IPS-15b (cell line): ENCODE measurements at regions not wholly inside any gene's neighbourhood (a gene's known extent, or its start where the extent isn't known, plus 50 kb on each side); places are given as distances from the start of the nearest gene placed in this dataset.

ENCODE experiments used
- H3K27me3 ChIP-seq: one replicate; pipeline ENCODE4 v1.6.1; 2013; ENCODE audit warnings: low read length; ENCODE audit not compliant: control insufficient read depth, insufficient read depth
- H3K36me3 ChIP-seq: one replicate; pipeline ENCODE4 v1.6.1; 2013; ENCODE audit warnings: low read length; ENCODE audit not compliant: control insufficient read depth, insufficient read depth
- H3K4me1 ChIP-seq: one replicate; pipeline ENCODE4 v1.6.1; 2013; ENCODE audit warnings: mild to moderate bottlenecking, low read length; ENCODE audit not compliant: control insufficient read depth, insufficient read depth
- H3K4me3 ChIP-seq: one replicate; pipeline ENCODE4 v1.5.1; 2013; ENCODE audit warnings: low read depth, low read length
- H3K9ac ChIP-seq: one replicate; pipeline ENCODE4 v1.6.1; 2013; ENCODE audit warnings: low read depth, mild to moderate bottlenecking, low read length
- H3K9me3 ChIP-seq: one replicate; pipeline ENCODE4 v1.6.1; 2013; ENCODE audit warnings: mild to moderate bottlenecking, low read length; ENCODE audit not compliant: control insufficient read depth, insufficient read depth

DNA sequence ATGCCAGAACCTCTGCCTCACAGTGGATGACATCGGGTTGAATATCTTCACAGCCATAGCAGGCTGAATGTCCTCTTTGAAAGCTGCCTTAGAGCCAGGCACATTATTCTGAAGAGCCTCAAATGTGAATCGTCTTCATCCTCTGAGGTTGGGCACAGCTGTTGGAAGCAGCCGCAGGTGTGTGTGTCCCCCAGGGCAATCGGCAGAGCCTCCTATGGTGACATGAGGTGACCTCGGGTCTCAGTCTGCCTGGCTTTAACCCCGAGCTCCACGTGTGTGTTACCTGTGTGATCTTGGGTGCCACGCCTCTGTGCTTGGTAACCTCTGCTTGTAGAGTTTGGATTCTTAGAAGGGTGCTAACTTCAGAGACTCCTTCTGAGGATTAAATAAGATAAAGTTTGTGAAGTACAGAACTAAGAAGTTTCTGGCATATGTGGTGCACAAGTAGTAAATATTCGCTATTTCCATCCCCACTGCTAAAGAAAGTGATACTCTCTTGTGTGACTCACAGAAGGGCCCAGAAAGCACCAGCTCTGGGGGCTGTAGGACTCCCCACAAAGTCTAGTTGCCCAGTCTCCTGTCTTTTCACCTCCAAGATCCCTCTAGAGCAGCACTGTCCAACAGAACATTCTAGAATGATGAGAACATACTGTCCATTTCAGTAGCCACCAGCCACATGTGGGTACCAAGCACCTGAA lies 500.9 kb downstream of the NPHP4 start:
- Histone ChIP-seq H3K4me3 (no peak overlapping the region), H3K9me3 (no peaks in the 10 kb centered on the region), H3K4me1 (no peaks in the 10 kb centered on the region), H3K27me3 (no peaks in the 10 kb centered on the region), H3K36me3 (no peaks in the 10 kb centered on the region), H3K9ac (no peak overlapping the region)

DNA sequence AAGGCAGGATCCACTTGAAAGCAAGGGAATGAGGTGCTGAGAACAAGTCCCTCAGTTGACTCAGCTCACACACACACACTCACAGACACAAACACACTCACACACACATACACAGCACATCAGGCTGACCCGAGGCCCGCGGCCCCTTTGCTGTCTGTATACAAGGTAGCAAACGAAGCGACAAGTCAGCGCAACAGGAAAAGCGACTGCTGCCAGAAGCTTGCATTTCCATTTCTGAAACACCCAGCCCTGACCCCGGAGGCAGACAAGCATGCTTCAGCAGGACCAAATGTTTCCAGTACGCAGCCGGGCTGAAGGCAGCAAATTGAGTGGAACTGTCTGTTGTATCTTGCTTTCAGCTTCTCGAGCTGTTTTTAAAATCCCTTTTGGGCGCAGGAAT lies 501.6 kb downstream of the NPHP4 start:
- Histone ChIP-seq H3K4me3 (no peak overlapping the region), H3K27me3 (no peaks in the 10 kb centered on the region), H3K4me1 (no peaks in the 10 kb centered on the region), H3K9ac (no peak overlapping the region), H3K36me3 (no peaks in the 10 kb centered on the region), H3K9me3 (no peaks in the 10 kb centered on the region)

DNA sequence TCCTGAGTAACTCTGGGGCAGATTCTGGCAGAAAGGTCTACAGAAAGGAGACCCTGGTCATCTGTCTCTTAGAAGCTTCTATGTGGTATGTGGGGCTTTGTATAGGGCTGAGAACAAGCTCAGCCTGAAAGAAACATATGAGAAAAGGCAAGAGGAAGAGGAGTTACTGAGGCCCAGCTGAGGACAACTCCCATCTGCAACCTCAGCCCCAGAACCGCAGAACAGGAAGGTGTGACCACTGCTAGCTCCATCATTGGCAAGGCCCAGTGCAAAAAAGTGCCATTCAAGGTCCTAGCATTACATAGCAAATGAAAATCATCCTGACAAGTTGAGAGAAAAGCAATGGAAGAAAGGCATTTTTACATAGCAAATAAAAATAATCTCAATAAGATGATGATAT lies 503.8 kb downstream of the NPHP4 start:
- Histone ChIP-seq H3K9me3 (no peaks in the 10 kb centered on the region), H3K36me3 (no peaks in the 10 kb centered on the region), H3K27me3 (no peaks in the 10 kb centered on the region), H3K4me3 (no peak overlapping the region), H3K9ac (no peak overlapping the region), H3K4me1 (no peaks in the 10 kb centered on the region)

DNA sequence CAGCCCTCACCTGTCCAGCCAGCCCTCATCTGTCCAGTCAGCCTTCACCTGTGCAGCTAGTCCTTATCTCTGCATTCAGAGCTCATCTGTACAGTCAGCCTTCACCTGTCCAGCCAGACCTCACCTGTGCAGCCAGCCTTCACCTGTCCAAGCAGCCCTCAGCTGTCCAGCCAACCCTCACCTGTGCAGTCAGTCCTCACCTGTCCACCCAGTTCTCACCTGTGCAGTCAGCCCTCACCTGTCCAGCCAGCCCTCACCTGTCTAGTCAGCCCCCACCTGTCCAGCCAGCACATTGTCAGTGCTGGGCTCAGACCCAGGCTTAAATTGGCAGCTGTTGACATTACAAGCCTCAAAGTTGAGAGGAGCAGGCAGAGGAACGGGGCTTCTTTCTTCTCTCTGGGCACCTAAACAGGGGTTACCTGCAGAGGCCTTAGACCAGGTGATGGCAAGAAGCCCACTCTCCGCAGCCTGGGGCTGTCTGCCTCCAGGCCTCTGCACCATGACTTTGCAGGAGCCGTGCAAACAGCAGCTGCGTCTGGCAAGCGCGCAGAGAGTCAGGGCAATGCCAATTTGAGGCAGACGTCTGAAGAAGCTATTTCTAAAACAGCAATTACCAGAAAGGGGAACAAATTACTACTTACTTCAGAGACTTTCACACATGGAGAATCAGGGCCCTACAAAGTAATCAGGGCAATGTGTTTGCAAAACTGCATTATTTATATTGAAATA lies 506.1 kb downstream of the NPHP4 start:
- Histone ChIP-seq H3K4me3 (no peak overlapping the region), H3K9ac (no peak overlapping the region), H3K36me3 (no peaks in the 10 kb centered on the region), H3K4me1 (no peaks in the 10 kb centered on the region), H3K9me3 (no peaks in the 10 kb centered on the region), H3K27me3 (peaks cover 2% of the 10 kb centered on the region)

DNA sequence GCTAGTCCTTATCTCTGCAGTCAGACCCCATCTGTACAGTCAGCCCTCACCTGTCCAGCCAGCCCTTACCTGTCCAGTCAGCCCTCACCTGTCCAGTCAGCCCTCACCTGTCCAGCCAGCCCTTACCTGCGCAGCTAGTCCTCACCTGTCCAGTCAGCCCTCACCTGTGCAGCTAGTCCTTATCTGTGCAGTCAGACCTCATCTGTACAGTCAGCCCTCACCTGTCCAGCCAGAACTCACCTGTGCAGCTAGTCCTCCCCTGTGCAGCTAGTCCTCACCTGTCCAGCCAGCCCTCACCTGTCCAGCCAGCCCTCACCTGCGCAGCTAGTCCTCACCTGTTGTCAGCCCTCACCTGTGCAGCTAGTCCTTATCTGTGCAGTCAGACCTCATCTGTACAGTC lies 506.8 kb downstream of the NPHP4 start:
- H3K9me3 ChIP-seq: no peaks in the 10 kb centered on the region
- no peaks in the 10 kb centered on the region for H3K4me1 ChIP-seq
- H3K4me3 ChIP-seq: no peak overlapping the region
- no peaks in the 10 kb centered on the region for H3K36me3 ChIP-seq
- H3K27me3 ChIP-seq: peaks cover 2% of the 10 kb centered on the region
- no peak overlapping the region for H3K9ac ChIP-seq

DNA sequence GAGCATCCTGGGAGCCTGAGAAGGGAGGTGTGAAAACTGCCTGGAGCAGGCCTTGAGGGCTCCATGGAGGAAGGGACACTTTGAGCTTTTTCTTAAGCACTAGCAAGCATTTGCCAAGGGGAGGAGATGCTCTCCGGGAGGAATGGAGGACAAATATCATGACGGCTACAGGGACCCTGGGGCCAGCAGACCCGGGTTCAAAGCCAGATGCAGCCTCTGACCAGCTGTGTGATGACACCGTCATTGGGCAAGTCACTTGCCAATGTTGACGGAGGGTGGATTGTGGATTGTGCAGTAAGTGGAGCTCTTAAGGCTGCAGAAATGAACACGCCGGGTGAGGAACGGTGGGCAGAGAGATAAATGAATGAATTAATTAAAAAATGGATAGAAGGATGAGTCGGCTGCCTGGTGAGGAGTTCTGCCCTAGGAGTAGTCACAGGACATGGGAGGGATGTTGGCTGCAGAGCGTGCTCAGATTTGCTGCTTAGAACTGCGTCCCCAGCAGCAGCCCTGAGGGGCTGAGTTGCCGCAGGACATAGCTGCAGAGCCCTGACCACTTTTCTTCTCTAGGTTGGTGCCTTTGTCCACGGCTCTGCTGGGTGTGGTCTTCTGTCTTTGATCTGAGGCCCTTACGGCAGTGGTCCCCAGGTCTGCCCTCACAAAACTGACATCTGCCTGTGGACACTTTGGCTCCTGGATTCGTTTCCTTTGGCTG lies 507.6 kb downstream of the NPHP4 start:
- H3K9me3 ChIP-seq: no peaks in the 10 kb centered on the region
- H3K4me3 ChIP-seq: no peak overlapping the region
- no peaks in the 10 kb centered on the region for H3K36me3 ChIP-seq
- no peaks in the 10 kb centered on the region for H3K4me1 ChIP-seq
- peaks cover 2% of the 10 kb centered on the region for H3K27me3 ChIP-seq
- H3K9ac ChIP-seq: no peak overlapping the region

DNA sequence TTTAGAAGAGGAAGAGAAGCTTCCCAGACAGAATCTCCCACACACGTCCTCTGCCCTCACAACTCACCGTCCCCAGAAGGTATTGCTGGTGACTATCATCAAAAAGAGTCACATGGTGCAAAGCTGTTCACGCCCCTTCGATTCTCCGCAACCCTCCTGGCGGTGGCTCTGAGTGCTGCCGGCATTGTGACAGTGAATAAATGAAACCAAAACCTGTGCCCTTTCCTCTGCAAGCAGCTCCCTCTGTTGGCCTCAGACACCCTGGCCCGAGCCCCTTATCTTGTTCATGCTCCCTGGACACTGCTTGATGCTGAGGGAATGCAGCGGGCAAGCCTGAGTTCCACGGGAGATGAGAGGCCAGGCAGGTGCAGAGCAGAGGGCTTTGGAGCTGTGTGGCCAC lies 510.3 kb downstream of the NPHP4 start:
- Histone ChIP-seq H3K4me3 (no peak overlapping the region), H3K36me3 (no peaks in the 10 kb centered on the region), H3K4me1 (no peaks in the 10 kb centered on the region), H3K27me3 (peaks cover 2% of the 10 kb centered on the region), H3K9me3 (no peaks in the 10 kb centered on the region), H3K9ac (no peak overlapping the region)

DNA sequence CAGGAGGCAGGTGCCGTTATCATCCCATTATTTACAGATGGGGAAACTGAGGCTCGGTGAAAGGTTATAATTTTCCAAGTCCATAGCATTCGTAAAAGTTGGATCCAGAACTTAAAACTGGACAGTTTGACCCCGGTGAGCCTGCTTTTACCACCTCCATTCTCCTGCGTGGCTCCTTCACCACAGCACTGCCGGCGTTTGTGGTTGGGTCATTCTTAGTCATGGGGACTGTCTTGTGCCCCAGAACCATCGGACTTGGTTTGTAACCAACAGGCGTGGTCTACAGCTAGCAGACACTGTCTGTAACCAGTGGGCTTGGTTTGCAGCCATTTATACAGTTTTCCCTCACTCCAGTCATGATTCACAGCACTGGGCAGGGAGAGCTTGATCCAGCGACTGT lies 511.3 kb downstream of the NPHP4 start:
- Histone ChIP-seq H3K9ac (no peak overlapping the region), H3K9me3 (no peaks in the 10 kb centered on the region), H3K27me3 (peaks cover 2% of the 10 kb centered on the region)

DNA sequence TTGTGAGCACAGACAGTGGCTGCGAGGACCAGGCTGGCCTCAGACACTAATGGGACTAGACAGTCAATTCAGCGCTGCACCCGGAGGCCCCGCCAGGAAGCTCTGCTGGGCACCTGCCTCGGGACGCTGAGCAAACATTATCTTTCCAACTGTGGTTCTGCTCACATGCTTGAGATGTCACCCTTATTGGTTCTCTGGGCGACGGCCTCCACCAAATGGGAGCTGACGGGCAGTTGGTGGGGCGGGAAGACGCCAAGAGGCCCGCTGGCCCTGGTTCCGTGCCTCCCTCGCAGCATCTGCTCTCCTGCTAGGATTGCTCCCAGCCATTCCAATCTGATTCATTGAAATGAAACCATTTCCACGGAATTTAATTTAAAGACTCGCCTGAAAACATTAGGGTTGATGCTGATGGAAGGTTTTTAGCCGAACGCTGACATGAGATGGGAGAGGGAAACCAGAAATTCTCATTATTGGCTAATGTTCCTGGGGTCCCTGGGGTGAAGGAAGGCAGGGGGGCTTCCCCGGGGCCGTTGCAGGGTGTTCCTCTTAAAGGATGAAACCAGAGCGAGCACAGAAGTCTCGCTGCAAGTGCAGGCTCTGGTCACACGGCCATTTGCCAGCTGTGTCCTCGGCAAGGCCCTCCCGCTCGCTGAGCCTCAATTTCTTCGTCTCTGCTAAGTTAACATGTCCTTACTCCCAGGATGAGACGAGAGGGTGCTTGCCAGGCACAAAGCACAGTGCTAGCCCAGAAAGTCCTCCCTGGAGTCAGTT lies 512.2 kb downstream of the NPHP4 start:
- Histone ChIP-seq H3K4me3 (no peak overlapping the region), H3K9ac (no peak overlapping the region), H3K27me3 (peaks cover 2% of the 10 kb centered on the region), H3K36me3 (no peaks in the 10 kb centered on the region), H3K9me3 (no peaks in the 10 kb centered on the region), H3K4me1 (no peaks in the 10 kb centered on the region)

More for the DNA sequence above, 511.3 kb downstream of the NPHP4 start:
- Histone ChIP-seq H3K4me3 (no peak overlapping the region), H3K36me3 (no peaks in the 10 kb centered on the region), H3K4me1 (no peaks in the 10 kb centered on the region)

DNA sequence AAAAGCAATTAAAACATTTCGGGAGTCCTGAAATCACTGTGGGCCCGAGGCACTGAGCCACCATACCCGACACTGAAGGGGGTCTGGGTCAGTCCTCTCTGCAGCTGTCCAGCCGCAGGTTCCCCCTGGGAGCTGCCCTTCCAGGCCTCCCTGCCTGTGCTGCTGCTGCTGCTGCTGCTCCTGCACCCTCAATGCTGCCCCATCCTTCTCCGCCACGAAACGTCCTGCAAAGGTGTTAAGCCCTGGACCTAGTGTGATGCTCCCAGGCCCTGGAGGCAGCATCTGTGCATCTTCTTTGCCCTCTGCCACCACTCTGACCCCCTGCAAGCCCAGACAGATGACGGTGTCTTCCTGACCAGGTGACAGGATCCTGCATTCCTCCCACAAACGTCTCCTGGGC lies 513.3 kb downstream of the NPHP4 start:
- Histone ChIP-seq H3K9me3 (no peaks in the 10 kb centered on the region), H3K27me3 (peaks cover 2% of the 10 kb centered on the region), H3K9ac (no peak overlapping the region), H3K4me3 (no peak overlapping the region), H3K4me1 (no peaks in the 10 kb centered on the region), H3K36me3 (no peaks in the 10 kb centered on the region)

DNA sequence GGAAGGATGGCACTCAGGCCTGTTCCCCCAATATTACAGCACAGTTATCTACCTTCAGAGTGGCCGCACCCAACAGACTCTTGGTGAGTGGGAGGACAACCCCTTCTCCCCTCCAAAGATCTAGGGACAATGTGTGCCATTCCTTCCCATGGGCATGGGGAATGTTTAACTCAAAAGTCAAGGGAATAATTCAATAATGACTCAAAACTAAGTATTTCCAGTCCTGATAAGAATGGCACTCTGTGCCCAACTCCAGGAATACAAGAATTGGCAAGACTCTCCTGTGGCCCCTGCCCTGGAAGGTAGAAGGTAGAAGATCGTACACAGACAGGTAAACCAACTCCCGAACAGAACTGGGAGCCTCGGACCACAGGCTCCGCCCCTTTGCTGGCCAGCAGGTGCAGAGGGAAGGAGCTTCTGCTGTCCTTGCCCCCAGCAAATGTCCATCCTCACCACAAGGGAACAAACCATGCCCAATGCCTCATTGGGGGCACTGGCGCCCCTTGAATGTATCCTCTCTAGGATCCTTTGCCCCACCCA lies 514.0 kb downstream of the NPHP4 start:
- Histone ChIP-seq H3K4me3 (no peak overlapping the region), H3K9ac (no peak overlapping the region), H3K4me1 (no peaks in the 10 kb centered on the region), H3K36me3 (no peaks in the 10 kb centered on the region), H3K9me3 (no peaks in the 10 kb centered on the region), H3K27me3 (peaks cover 2% of the 10 kb centered on the region)
